COLO668 (cell line): ENCODE measurements at regions not wholly inside any gene's neighbourhood (a gene's known extent, or its start where the extent isn't known, plus 50 kb on each side); places are given as distances from the start of the nearest gene placed in this dataset.

Experiments used
- DNase-seq: peaks from one replicate; lab custom pipeline; 2025; ENCODE audit not compliant: unreplicated experiment; lab: John Stamatoyannopoulos, UW

GRCh38 chr4:59834943-59835342 lies 1365.2 kb upstream of the ADGRL3 start:
- DNase-seq: no peak

GRCh38 chr4:59837751-59838150 lies 1362.4 kb upstream of the ADGRL3 start:
- no peak for DNase-seq

GRCh38 chr4:59838236-59838635 lies 1361.9 kb upstream of the ADGRL3 start:
- no peak for DNase-seq

- no peak for DNase-seq
Observed at GRCh38 chr4:59841698-59842097, 1358.4 kb upstream of the ADGRL3 start.

- no peak for DNase-seq
Observed at GRCh38 chr4:59848457-59848856, 1351.7 kb upstream of the ADGRL3 start.

- DNase-seq: no peak
Observed at GRCh38 chr4:59855630-59856352, 1344.3 kb upstream of the ADGRL3 start.

- no peak for DNase-seq
Observed at GRCh38 chr4:59869056-59869455, 1331.1 kb upstream of the ADGRL3 start.

GRCh38 chr4:59869559-59869958 lies 1330.6 kb upstream of the ADGRL3 start:
- DNase-seq: no peak

- no peak for DNase-seq
Observed at GRCh38 chr4:59881632-59882031, 1318.5 kb upstream of the ADGRL3 start.

GRCh38 chr4:59904331-59904730 lies 1295.8 kb upstream of the ADGRL3 start:
- DNase-seq: no peak

GRCh38 chr4:59920416-59920815 lies 1279.7 kb upstream of the ADGRL3 start:
- DNase-seq: no peak

- no peak for DNase-seq
Observed at GRCh38 chr4:59925290-59925689, 1274.8 kb upstream of the ADGRL3 start.

GRCh38 chr4:59936566-59936965 lies 1263.6 kb upstream of the ADGRL3 start:
- no peak for DNase-seq

- DNase-seq: no peak
Observed at GRCh38 chr4:59938166-59938565, 1262.0 kb upstream of the ADGRL3 start.

- no peak for DNase-seq
Observed at GRCh38 chr4:59945277-59945676, 1254.8 kb upstream of the ADGRL3 start.

- no peak for DNase-seq
Observed at GRCh38 chr4:59945716-59946115, 1254.4 kb upstream of the ADGRL3 start.

GRCh38 chr4:59956366-59956765 lies 1243.8 kb upstream of the ADGRL3 start:
- no peak for DNase-seq

GRCh38 chr4:59960143-59960542 lies 1240.0 kb upstream of the ADGRL3 start:
- no peak for DNase-seq

GRCh38 chr4:59966758-59967157 lies 1233.4 kb upstream of the ADGRL3 start:
- DNase-seq: no peak

- DNase-seq: no peak
Observed at GRCh38 chr4:59968796-59969195, 1231.3 kb upstream of the ADGRL3 start.

- no peak for DNase-seq
Observed at GRCh38 chr4:59969909-59970308, 1230.2 kb upstream of the ADGRL3 start.

- no peak for DNase-seq
Observed at GRCh38 chr4:59971952-59972351, 1228.2 kb upstream of the ADGRL3 start.

- DNase-seq: no peak
Observed at GRCh38 chr4:59973492-59973891, 1226.6 kb upstream of the ADGRL3 start.
